Ishikawa (cell line): ENCODE measurements at regions not wholly inside any gene's neighbourhood (a gene's known extent, or its start where the extent isn't known, plus 50 kb on each side); places are given as distances from the start of the nearest gene placed in this dataset.

Experiments
- CREB1 ChIP-seq: IDR thresholded peaks from 2 replicates; pipeline ENCODE4 v1.6.1; 2012; ENCODE audit warnings: low read depth
- FOXM1 ChIP-seq: IDR thresholded peaks from 2 replicates; pipeline ENCODE4 v1.6.1; 2012; ENCODE audit warnings: low read depth, borderline replicate concordance
- NFIC ChIP-seq: IDR thresholded peaks from 2 replicates; pipeline ENCODE4 v1.6.1; 2012
- TAF1 ChIP-seq: IDR thresholded peaks from 2 replicates; pipeline ENCODE4 v1.6.1; 2012; ENCODE audit warnings: low read depth, mild to moderate bottlenecking
- ZBTB7A ChIP-seq: IDR thresholded peaks from 2 replicates; pipeline ENCODE4 v1.6.1; 2012; ENCODE audit warnings: low read depth
- TF ChIP-seq, protein P1 (sequence below): IDR thresholded peaks from 2 replicates; pipeline ENCODE4 v1.6.1; 2012
- TF ChIP-seq, protein P2 (sequence below): IDR thresholded peaks from 2 replicates; pipeline ENCODE4 v1.6.1; 2012
- TF ChIP-seq, protein P3 (sequence below): IDR thresholded peaks from 2 replicates; pipeline ENCODE4 v1.6.1; 2012; ENCODE audit warnings: low read depth, mild to moderate bottlenecking

DNA sequence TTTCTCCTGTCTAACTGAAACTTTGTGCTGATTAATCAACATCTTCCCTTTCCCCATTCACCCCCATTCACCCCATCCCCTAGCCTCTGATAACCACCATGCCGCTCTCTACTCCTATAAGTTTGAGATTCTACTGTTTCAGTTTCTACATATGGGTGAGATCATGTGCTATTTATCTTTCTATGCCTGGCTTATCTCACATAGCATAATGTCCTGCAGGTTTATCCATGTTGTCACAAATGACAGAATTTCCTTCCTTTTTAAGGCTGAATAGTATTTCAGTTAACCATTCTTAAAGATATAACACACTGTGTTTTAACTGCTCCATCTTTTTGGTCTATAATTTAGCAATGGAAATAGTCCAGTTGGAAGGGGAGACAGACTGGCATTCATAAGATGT is 205.1 kb downstream of the SNCAIP start:
- TF ChIP-seq, protein P1, sequence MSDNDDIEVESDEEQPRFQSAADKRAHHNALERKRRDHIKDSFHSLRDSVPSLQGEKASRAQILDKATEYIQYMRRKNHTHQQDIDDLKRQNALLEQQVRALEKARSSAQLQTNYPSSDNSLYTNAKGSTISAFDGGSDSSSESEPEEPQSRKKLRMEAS, result no peak
- TF ChIP-seq, protein P2, sequence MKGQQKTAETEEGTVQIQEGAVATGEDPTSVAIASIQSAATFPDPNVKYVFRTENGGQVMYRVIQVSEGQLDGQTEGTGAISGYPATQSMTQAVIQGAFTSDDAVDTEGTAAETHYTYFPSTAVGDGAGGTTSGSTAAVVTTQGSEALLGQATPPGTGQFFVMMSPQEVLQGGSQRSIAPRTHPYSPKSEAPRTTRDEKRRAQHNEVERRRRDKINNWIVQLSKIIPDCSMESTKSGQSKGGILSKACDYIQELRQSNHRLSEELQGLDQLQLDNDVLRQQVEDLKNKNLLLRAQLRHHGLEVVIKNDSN, result no peak
- TF ChIP-seq ZBTB7A (no peak), TAF1 (no peak), NFIC (no peak), FOXM1 (no peak), CREB1 (no peak)
- TF ChIP-seq, protein P3, sequence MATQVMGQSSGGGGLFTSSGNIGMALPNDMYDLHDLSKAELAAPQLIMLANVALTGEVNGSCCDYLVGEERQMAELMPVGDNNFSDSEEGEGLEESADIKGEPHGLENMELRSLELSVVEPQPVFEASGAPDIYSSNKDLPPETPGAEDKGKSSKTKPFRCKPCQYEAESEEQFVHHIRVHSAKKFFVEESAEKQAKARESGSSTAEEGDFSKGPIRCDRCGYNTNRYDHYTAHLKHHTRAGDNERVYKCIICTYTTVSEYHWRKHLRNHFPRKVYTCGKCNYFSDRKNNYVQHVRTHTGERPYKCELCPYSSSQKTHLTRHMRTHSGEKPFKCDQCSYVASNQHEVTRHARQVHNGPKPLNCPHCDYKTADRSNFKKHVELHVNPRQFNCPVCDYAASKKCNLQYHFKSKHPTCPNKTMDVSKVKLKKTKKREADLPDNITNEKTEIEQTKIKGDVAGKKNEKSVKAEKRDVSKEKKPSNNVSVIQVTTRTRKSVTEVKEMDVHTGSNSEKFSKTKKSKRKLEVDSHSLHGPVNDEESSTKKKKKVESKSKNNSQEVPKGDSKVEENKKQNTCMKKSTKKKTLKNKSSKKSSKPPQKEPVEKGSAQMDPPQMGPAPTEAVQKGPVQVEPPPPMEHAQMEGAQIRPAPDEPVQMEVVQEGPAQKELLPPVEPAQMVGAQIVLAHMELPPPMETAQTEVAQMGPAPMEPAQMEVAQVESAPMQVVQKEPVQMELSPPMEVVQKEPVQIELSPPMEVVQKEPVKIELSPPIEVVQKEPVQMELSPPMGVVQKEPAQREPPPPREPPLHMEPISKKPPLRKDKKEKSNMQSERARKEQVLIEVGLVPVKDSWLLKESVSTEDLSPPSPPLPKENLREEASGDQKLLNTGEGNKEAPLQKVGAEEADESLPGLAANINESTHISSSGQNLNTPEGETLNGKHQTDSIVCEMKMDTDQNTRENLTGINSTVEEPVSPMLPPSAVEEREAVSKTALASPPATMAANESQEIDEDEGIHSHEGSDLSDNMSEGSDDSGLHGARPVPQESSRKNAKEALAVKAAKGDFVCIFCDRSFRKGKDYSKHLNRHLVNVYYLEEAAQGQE, result no peak
